PC-9 (cell line): ENCODE measurements at regions not wholly inside any gene's neighbourhood (a gene's known extent, or its start where the extent isn't known, plus 50 kb on each side); places are given as distances from the start of the nearest gene placed in this dataset.

ENCODE experiments used
- EZH2 ChIP-seq: fragments of 200-600 bp; sonication (generic); IDR thresholded peaks from 2 replicates; pipeline ENCODE4 v1.8.0; 2017; ENCODE audit warnings: antibody characterized with exemption, low read depth
- TF ChIP-seq, protein P1 (sequence below): fragments of 200-600 bp; sonication (generic); conservative IDR thresholded peaks from 2 replicates; pipeline ENCODE4 v1.6.1; 2017; ENCODE audit warnings: mixed run types, antibody characterized with exemption, mild to moderate bottlenecking, moderate library complexity

DNA sequence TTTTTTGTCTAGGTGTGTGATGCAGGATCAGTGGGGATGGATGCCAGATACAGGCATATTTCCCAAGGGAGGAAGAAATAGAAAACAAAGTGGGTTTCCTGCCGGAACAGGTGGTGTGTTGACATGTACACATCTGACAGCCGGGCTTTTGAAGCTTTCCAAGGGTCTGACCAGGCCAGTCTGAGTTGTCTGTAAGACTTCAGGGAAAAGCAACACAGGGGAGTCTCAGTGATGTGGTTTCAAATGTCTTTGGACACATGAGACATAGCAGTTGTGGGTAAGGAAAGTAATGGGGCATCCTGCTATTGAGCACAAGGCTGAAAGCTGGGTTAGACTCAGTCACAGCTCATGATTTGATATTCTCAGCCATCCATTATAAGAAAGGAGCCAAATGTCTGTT lies 274.9 kb downstream of the PIK3R1 start:
- TF ChIP-seq, protein P1, sequence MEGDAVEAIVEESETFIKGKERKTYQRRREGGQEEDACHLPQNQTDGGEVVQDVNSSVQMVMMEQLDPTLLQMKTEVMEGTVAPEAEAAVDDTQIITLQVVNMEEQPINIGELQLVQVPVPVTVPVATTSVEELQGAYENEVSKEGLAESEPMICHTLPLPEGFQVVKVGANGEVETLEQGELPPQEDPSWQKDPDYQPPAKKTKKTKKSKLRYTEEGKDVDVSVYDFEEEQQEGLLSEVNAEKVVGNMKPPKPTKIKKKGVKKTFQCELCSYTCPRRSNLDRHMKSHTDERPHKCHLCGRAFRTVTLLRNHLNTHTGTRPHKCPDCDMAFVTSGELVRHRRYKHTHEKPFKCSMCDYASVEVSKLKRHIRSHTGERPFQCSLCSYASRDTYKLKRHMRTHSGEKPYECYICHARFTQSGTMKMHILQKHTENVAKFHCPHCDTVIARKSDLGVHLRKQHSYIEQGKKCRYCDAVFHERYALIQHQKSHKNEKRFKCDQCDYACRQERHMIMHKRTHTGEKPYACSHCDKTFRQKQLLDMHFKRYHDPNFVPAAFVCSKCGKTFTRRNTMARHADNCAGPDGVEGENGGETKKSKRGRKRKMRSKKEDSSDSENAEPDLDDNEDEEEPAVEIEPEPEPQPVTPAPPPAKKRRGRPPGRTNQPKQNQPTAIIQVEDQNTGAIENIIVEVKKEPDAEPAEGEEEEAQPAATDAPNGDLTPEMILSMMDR = no peak
- no peak for TF ChIP-seq EZH2
